GM13977 (cell line): ENCODE measurements at regions not wholly inside any gene's neighbourhood (a gene's known extent, or its start where the extent isn't known, plus 50 kb on each side); places are given as distances from the start of the nearest gene placed in this dataset.
"Not testable (repeated sequence)": the region's sequence is repeated elsewhere in the genome, so short reads cannot be mapped to it uniquely, and the experiment has no call there.

Source experiments
- DNase-seq: peaks from one replicate; pipeline ENCODE4 v3.0.0; 2012; ENCODE audit warnings: low spot score
- in situ Hi-C: fragments of 300-500 bp; cut with MboI; formaldehyde crosslinking; loops from one replicate; pipeline ENCODE4 v1.12.0; 2022; ENCODE audit warnings: low sequenced_read_pairs, low pct_unique_long_range_greater_than_20kb, mixed read lengths, inconsistent platforms; ENCODE audit not compliant: unreplicated experiment
- TF ChIP-seq, protein P1 (sequence below): IDR thresholded peaks from 2 replicates; pipeline ENCODE4 v1.5.1; 2012; ENCODE audit warnings: mild to moderate bottlenecking, control low read depth; ENCODE audit not compliant: insufficient read depth; ENCODE audit errors: extremely low read depth, missing control alignments

DNA sequence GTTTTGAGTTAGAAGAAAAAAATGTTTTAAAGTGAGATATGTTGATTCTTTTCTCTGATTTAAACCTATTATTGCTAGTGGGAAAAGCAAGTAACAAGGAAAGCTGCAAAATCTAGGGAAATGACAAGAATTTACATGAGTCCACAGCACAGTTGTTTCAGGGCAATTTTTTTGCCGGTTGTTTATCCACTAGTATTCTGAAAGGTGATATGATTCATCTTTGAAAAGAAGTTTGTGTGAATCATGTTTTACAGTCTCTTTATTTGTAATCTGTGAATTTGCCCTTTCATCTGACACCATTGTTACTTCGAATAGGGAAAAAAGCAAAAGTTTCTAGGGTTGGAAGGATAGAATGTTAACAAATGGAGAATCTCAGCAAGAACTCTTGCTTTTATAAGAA, 894.7 kb downstream of the OTOL1 start:
- in situ Hi-C loops: no loop called here
- DNase-seq: no peak
- TF ChIP-seq, protein P1, sequence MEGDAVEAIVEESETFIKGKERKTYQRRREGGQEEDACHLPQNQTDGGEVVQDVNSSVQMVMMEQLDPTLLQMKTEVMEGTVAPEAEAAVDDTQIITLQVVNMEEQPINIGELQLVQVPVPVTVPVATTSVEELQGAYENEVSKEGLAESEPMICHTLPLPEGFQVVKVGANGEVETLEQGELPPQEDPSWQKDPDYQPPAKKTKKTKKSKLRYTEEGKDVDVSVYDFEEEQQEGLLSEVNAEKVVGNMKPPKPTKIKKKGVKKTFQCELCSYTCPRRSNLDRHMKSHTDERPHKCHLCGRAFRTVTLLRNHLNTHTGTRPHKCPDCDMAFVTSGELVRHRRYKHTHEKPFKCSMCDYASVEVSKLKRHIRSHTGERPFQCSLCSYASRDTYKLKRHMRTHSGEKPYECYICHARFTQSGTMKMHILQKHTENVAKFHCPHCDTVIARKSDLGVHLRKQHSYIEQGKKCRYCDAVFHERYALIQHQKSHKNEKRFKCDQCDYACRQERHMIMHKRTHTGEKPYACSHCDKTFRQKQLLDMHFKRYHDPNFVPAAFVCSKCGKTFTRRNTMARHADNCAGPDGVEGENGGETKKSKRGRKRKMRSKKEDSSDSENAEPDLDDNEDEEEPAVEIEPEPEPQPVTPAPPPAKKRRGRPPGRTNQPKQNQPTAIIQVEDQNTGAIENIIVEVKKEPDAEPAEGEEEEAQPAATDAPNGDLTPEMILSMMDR: no peak

DNA sequence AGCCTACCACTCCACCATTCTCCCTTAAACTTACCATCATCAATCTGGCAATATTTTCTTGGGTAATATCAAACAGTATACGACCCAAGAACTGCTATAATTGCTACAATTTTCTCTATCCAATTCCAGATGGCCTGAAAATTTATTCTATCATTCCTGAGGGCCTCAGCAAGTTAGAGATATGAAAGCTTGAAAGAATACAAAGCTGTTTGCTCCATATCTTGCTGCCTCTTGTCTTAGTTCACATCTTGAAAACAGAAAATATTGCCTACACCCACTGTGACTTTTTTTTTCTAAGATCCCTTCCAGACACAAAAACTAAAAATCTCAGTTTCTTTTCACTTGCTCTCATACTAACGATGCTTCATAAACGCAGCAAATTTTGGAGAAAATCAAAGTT, 898.9 kb downstream of the OTOL1 start:
- TF ChIP-seq, protein P1: no peak
- no peak for DNase-seq
- in situ Hi-C loops: no loop called here

- TF ChIP-seq, protein P1: no peak
- in situ Hi-C loops: no loop called here
- DNase-seq: no peak
Measured at GRCh38 chr3:162398554-162398953, 901.9 kb downstream of the OTOL1 start.

- in situ Hi-C loops: no loop called here
- no peak for DNase-seq
- TF ChIP-seq, protein P1: no peak
Measured at GRCh38 chr3:162400697-162401096, 904.1 kb downstream of the OTOL1 start.

DNA sequence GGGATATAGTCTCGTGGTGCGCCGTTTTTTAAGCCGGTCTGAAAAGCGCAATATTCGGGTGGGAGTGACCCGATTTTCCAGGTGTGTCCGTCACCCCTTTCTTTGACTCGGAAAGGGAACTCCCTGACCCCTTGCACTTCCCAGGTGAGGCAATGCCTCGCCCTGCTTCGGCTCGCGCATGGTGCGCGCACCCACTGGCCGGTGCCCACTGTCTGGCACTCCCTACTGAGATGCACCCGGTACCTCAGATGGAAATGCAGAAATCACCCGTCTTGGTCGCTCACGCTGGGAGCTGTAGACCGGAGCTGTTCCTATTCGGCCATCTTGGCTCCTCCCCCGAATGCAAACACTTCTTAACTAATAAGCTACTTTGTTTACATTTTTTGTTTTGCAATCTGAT, 914.9 kb downstream of the OTOL1 start:
- DNase-seq, in situ Hi-C loops: not testable (repeated sequence)

- DNase-seq: no peak
- in situ Hi-C loops: no loop called here
- TF ChIP-seq, protein P1: no peak
Measured at GRCh38 chr3:162421721-162422120, 925.1 kb downstream of the OTOL1 start.

DNA sequence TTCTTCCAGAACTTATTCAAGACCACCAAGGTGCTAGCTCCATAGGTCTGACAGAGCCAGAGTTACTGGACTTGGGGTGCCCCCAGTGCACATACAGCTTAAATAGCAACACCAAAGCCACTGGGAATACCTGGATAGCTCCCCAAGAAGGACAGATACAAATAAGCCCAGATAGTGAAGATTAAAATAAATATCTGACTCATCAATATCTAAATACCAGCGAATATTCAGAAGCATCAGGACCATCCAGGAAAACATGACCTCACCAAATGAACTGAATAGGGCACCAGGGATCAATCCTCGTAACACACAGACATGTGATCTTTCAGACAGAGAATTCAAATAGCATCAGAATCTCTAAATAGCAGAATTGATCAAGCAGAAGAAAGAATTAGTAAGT, 931.6 kb downstream of the OTOL1 start:
- DNase-seq: no peak
- in situ Hi-C loops: no loop called here

More for the DNA sequence above, 931.6 kb downstream of the OTOL1 start:
- TF ChIP-seq, protein P1: no peak
